Fibroblast of skin of abdomen (primary cell): ENCODE measurements at regions not wholly inside any gene's neighbourhood (a gene's known extent, or its start where the extent isn't known, plus 50 kb on each side); places are given as distances from the start of the nearest gene placed in this dataset.
"Not testable (repeated sequence)": the region's sequence is repeated elsewhere in the genome, so short reads cannot be mapped to it uniquely, and the experiment has no call there.

Source experiments
- DNase-seq: peaks from one replicate; pipeline ENCODE4 v3.0.0-alpha.2; 2013

DNA sequence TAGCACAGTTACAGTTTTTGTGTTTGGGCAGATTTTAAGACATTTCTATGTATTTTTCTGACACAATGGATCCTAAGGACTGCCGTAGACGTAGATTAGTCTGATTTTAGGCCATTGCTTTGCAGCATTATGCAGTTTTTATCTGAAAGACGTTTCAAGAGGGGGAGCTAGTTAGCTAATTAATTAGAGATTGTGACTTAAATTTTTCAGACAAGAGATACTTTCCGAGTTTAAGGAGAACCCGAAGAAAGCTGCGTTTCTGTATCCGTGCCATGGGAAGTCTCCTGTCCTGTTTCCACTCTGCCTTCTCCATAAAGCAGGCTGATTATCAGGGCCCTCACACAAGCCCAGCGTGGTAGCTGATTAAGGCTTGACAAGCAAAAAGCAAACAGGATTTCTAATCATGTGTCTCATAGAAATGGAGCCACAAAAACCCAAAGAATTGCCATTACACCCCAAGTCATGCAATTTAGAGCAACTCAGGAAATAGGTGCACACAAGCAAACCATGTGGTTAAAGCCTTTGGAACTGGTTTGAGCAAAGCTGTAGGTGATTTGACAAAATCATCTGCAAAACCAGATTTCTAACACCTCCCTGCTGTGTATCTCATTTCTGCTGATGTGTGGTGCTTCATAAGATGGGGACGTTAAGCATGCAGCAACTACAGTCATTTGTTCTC, 808.1 kb downstream of the RNF144A start:
- peak; percentile 55 for DNase-seq

DNA sequence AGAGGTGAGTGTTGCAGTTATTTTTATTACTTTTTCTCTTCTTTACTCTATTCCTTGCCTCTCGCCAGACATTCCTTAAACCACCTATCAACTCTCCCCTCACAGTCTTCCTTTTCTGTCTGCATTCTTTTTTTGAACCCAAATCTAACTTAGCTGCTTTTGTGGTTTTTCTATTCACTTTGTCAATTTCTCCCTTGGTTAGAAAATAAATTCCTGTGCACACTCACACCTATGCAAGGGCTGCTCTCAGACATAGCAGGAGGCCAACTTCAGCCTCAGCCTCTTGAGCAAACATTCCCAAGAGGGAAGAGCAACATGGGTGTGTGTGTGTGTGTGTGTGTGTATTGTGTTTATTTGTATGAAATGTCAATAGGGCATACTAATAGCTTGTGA, 808.6 kb downstream of the RNF144A start:
- DNase-seq = peak; percentile 77

DNA sequence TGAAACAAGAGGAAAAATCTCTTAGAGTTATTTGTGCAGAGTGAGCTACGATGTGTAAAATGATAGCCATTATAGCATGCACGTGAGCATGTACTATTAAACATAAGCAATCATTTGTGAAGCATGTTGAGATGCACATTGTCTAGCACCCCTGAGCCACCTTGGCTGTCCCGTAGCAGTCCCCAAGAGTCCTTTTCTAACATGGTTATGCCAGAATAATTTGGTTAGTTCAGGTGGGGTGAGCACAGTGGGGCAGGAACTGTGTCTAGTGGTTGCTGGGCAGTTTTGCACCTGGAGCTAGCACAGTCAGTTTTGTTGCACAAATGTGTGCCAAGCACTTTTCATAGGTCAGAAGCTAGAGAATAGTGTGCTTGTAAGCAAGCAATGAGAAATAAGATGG, 809.8 kb downstream of the RNF144A start:
- no peak for DNase-seq

DNA sequence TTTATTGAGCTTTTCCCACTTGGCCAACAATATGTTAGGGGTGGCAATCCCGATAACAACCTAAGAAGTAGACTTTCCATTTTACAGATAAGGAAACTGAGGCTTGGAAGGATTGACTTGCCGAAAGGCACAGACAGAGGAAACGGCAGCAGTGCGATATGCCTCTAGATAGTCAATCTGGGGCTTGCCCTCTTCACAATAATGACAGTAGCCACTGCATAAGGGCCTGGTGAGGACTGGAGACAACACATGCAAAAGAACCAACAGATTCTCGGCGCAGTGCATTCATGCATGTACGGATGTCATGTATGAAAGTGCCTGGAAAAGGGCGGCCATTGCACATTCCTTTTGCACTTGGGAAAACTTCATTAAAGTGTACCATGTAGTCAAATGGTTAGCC, 811.2 kb downstream of the RNF144A start:
- DNase-seq = no peak

DNA sequence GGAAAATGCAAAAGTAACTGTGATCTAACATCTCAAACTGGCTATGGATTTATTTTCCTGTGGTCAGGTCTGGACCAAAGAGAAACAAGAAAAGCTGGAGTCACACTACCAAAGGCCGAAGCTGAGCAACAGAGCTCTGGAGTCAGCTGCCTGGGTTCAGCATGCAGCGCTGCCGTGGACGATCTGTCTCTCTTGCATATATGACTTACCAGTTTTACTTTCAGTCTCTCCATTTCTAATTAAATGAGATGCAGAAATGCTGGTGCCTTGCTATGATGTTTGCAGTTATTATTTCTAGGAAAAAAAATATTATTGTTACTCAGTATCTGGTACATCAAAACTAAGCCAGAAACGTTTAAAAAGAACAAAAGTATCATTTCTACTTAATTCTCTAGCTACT, 813.2 kb downstream of the RNF144A start:
- no peak for DNase-seq

DNA sequence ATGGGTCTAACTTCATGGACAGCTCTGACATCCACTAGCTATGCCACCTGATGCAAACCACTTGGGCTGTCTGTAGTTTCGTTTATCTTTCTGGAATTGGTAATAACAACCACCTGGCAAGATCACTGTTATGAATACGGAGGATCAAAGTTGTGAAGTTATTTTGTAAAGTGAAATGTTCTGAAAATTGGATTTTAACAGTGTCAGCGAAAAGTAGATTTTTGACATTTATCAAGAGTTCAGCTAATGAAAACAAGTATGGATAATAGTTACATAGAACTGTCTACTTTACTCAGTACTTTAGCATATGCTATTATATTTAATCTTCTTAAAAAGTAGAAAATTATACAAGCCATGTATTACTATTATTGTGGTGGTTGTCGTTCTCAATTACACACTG, 813.8 kb downstream of the RNF144A start:
- DNase-seq = no peak

DNA sequence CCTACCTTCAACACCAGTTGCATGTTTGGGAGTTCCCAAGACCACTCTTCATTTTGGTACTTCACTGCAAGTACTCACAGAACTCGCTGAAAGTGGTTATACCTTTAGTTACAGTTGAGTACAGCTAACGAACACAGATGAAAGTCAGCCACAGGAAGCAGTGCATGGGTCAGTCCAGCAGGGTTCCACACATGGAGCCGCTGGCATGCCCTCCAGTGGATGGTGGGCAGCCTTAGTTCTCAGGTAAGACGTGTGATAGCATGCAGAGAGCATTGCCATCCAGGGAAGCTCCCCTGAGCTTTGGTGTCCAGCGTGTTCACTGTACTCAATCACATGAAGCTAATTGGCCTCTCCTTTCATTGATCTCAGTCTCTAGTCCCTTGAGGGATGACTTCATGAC, 815.3 kb downstream of the RNF144A start:
- no peak for DNase-seq

DNA sequence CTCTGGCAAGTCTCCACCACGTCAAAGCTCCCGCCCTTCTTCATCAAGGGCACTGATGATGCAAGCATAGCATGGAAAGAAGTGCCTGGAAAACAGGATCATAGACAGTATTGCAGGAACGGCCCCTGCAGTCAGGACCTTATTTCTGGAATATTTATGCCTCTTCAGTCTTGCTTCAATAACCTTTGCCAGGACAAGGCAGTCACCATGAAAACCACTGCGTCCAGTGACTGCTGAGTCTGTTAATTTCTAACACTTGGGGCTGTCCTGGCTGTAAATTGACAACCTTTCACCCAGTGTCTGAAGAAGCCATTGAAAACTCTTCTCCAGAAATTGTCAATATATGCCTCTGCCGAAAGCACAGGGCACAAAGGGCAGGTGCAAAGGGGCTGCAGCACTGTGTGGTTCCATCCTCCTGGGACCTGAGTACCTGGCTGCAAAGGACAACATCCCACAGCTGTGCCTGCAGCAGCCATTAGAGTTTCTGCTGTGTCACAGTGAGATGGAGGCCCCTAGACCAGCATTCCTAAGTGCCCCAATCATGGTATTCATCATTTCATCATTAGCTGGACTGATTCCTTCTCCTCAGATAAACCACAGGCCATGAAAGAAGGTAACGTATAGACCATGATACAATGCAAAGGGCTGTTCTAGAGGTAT, 819.6 kb downstream of the RNF144A start:
- DNase-seq = peak; percentile 68

DNA sequence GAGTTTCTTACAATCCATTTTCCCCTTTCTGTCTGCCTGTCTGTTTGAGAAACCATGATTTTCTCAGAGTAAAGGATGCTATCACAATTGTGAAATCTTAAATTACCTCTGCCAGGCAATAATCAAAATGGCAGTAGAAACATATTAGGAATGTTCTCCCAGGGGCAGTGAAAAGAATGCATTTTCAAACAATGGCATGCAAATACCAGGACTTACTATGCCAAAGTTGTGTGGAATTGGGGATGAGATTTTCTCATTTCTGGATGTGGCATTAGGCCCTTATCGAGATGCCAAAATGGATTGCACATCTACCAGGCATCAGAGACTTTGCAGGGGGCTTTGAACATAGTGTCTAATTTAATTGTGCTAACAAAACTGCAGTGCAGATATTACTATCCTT, 821.4 kb downstream of the RNF144A start:
- peak; percentile 26 for DNase-seq

DNA sequence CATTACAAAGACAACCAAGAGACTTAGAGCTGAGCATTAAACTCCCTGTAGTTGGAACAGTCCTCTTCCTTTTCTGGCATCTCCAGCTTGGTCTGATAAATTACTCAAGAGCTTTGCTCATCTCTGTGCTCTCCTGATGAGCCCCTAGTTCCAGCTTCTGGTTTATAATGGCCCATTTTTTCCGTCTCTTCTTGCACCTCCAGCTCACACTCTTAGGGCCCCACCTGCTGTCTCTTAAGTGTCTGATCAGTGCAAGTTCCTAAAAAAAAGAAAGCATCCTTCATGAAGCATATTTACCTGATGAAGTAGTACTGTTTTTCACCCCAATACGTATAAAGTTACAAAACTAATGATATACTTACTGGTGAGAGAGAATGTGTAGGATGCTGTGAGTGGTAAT, 822.9 kb downstream of the RNF144A start:
- DNase-seq = no peak

DNA sequence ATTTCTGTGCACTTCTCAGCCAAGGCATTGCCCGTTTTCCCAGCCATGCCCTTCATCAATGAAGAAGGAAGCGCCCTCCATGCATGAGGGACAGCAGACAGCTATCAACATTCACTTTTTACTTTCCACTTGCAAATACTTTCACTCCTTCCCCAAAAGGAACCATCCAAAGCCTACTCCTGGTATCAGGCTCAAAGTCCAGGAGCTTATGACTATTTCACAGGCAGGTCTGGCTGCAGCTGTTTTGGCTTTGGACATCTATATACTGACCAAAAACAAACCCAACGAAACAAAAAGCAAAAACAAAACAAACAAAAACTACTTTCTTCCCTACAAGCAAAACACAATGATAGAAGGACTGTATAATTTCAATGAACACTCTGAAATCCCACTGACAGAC, 825.1 kb downstream of the RNF144A start:
- DNase-seq = no peak

DNA sequence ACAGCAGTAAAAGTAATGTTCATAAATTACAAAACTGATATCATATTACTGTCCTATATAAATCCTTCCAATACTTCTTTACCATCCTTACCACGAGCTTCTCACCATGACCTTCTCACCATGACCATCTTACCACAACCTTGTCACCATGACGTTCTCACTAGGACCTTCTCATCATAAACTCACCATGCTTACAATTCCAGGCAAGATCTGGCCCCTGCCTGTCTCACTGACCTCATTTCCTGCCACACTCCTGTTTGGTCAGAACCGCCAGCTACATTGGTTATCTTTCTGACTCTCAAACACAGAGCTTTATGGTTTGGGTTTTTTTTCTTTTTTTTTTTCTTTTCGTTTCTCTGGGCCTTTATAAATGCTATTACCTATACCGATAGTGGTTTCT, 827.6 kb downstream of the RNF144A start:
- no peak for DNase-seq

DNA sequence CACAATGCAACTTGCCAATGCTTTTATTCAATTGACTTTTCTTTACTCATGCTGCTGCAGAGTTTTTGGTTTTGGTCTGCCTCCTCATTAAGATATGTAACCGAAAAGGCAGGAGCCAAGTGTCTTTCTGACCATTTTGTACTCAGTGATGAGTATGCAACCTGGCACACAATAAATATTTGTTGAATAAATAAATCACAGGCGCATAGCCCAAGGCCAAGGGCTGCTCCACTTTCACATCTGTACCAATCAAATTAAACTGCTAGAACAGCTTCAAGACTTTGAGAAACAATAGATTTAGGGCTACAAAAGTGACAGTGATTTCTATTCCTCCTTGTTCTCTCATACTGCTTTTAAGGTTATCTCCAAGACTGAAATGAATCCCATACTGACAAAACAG, 828.2 kb downstream of the RNF144A start:
- no peak for DNase-seq

DNA sequence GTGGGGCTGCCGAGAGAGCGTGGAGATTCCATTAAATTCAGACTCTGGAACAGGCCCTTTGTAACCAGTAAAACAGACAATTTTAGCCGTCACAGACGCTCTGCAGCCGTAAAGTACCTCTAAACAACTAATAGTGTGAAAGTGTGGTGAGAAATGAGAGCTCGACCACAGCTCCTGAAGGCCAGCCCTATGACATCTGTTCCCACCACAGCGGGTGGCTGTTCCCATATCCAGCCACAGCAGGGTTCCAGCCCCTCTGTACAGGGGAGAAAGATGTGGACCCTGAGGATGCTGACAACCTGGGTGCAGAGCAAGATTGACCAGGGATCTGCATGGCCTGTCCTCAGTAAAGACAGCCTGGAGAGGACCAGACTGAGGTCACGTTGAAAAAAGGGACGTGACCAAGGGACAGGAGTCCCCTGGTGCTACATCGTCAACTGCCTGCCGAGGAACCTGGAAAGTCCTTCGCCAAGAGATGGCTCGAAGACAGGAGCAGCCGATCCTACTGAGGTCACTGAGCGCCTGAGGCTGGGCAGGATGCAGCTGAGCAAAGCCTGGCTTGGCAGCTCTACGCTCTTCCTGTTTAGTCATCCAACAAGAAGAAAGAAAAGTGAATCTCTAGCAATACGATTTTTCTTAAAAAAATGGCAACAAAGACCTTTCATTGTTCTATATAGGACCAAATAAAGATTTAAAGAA, 831.7 kb downstream of the RNF144A start:
- DNase-seq = peak; percentile 9

DNA sequence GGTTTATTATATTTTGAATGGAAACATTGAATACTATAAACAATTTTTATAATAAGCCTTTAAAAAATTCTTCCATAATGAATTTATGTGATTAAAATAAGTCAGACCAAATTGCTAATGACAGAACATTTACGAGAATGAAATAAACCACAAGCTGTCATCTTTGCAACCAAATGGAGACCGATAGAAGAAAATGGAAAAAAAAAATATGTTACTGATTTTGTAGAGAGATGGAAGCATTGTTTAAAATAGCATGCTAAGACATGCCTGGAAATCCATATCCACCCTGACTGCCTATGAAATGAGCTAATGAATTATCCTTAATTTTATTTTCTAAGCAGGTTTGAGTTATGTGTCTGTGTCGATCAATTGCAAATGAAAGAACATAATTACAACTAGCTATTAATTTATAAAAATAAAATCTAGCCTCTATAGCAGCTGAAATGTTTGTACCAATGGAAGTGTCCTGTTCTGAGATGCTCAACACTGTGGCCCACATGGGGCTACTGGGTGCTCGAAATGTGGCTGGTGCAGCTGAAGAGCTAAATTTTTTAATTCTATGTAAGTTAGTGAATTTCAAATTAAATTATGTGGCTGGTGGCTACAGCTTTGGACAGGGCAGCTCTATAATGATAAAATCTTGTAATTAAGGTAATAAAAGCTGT, 832.8 kb downstream of the RNF144A start:
- DNase-seq = no peak

DNA sequence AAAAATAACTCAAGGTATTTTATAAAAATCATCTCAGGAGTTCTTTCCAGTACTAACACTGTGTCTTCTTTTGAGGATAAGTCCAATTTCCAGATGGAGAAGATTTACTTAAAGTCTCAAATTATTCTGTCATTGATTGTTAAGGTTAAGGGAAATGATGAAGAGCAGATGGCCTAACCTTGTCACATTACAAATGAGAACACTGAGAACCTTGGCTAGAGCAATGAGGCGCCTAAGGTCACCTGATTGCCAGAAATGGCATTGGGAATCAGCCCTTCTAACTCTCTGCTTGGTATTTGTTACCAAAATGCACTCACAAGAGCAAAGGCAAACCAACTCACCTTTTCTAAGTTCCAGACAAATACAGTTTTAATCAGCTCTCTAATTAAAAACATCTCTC, 835.1 kb downstream of the RNF144A start:
- no peak for DNase-seq

DNA sequence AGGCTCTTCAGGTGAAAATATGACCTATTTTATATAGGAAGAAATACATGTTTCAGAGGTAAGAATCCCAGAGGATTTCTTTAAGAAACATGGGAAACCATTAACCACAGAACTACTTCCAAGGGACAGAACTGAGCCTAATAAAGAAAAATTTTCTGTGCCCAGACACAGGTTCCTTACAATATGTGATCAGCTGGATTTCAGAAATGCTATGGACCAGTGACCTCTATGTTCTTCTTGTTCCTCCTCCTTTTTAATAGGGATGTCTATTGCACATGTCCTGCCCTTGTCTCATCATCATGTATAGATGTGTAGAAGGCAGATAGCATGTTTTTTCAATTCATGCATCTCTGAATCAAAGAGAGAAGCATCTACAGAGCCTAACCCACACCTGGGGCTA, 836.6 kb downstream of the RNF144A start:
- no peak for DNase-seq

DNA sequence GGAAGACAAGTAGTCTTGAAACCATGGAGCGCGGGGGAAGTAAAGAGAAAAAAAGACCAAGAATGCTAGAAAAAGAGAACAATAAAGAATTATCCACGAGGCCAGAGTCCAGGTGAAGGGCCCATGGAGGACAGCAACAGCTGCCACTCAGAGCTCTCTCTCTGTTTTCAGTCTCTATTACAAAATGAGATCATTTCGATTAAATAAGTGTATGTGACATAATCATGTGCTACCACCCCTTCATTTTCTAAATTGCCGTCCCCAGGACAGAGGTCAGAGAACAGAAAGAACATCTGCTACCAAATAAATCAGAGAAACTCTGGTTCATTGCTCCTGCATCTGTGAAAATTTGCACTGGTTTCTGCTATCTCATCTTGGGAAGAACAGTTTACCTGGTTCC, 838.7 kb downstream of the RNF144A start:
- DNase-seq = no peak

DNA sequence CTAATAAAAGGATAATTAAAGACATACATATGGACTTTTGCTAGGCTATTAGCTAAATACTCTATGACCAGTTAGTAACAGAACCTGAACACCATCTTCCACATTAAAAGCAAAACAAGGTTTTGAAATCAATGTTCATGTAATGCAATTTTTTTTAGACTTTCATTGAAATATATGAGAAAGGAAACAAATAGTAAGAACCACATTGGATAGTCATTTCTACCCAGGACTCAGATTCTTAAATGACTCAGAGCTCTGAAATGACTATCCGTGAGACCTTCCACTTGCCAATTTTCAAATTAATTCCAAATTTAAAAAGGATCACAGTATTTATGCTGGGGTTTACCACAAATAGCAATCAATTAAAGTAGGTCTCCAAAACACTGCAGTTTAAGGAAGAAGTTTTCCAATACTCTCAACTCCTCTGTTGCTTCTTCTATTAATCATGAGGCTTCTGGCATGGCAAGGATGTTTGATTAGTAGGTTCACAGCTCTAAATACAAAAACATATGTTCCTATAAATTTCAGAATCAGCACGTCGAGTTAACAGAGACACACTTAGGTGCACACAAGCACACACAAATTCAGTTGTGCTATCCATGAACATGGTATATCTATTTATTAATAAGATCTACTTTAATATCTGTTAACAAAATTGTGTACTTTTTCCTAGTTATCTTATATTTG, 841.0 kb downstream of the RNF144A start:
- peak; percentile 80 for DNase-seq

DNA sequence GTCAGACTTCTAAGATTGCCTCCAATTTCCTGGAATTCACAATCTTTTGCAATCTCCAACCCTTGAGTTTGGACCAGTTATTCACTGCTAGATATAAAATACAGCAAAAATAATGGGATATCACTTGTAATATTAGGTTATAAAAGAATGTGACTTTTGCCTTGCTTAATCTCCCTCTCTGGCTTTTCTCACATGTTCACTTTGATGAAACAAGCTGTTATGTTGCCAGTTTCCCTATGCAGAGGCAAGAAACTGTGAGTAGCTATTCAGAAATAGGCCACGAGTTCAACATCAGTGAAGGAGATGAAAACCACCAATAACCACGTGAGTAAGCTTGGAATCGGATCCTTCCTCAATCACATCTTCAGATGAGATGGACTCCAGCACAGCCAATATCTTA, 842.7 kb downstream of the RNF144A start:
- DNase-seq = no peak

DNA sequence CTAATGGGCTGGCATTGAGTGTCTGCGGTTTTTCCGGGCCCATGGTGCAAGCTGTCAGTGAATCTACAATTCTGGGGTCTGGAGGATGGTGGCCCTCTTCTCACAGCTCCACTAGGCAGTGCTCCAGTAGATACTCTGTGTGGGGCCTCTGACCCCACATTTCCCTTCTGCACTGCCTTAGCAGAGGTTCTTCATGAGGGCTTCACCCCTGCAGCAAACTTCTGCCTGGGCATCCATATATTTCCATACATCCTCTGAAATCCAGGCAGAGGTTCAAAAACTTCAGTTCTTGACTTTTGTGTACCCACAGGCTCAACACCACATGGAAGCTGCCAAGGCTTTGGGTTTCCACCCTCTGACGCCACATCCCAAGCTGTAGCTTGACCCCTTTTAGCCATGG, 846.2 kb downstream of the RNF144A start:
- not testable (repeated sequence) for DNase-seq

DNA sequence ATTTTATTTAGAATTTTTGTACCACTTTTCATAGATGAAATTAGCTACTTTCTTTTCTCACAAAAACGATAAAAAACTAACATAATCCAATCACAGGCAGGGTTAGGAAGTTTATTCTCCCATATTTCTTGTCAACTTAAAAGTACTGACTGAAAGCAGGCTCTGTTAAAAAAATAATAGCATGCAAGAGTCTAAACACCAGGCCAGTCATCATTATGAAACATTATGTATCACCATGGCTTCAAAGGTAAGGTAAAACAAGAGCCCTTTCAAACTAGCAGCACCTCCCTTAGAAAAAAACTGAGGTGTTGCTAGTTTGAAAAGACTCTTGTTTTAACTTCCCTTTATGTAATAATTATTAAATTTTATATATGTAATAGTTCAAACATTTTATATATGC, 848.0 kb downstream of the RNF144A start:
- DNase-seq = no peak
